ENCODE measurements at regions not wholly inside any gene's neighbourhood (a gene's known extent, or its start where the extent isn't known, plus 50 kb on each side); places are given as distances from the start of the nearest gene placed in this dataset.

- no peak for TF ChIP-seq TP53 (CRISPR knock-in tag; IDR thresholded peaks at IDR 0.05)
- no peak for TF ChIP-seq FOSL2 (IDR thresholded peaks at IDR 0.05)
- no peak for TF ChIP-seq FOSL2 (CRISPR knock-in tag; IDR thresholded peaks at IDR 0.05)
- no peak for TF ChIP-seq CTCF (IDR thresholded peaks at IDR 0.05)
- no peak for TF ChIP-seq KDM1A (IDR thresholded peaks at IDR 0.05; ENCODE audit: low read depth)
- no peak for TF ChIP-seq BCL3 (IDR thresholded peaks at IDR 0.05)
- TF ChIP-seq, protein P1, sequence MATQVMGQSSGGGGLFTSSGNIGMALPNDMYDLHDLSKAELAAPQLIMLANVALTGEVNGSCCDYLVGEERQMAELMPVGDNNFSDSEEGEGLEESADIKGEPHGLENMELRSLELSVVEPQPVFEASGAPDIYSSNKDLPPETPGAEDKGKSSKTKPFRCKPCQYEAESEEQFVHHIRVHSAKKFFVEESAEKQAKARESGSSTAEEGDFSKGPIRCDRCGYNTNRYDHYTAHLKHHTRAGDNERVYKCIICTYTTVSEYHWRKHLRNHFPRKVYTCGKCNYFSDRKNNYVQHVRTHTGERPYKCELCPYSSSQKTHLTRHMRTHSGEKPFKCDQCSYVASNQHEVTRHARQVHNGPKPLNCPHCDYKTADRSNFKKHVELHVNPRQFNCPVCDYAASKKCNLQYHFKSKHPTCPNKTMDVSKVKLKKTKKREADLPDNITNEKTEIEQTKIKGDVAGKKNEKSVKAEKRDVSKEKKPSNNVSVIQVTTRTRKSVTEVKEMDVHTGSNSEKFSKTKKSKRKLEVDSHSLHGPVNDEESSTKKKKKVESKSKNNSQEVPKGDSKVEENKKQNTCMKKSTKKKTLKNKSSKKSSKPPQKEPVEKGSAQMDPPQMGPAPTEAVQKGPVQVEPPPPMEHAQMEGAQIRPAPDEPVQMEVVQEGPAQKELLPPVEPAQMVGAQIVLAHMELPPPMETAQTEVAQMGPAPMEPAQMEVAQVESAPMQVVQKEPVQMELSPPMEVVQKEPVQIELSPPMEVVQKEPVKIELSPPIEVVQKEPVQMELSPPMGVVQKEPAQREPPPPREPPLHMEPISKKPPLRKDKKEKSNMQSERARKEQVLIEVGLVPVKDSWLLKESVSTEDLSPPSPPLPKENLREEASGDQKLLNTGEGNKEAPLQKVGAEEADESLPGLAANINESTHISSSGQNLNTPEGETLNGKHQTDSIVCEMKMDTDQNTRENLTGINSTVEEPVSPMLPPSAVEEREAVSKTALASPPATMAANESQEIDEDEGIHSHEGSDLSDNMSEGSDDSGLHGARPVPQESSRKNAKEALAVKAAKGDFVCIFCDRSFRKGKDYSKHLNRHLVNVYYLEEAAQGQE (IDR thresholded peaks at IDR 0.05): no peak
- no peak for TF ChIP-seq CBX8 (IDR thresholded peaks at IDR 0.05)
- no peak for TF ChIP-seq RFX5 (IDR thresholded peaks at IDR 0.05)
- no peak for TF ChIP-seq EHMT2 (IDR thresholded peaks at IDR 0.05; ENCODE audit: low read depth)
Measured at GRCh38 chr13:32905063-32905863, 111.0 kb upstream of the KL start.
